IMR-90 (cell line): ENCODE measurements at regions not wholly inside any gene's neighbourhood (a gene's known extent, or its start where the extent isn't known, plus 50 kb on each side); places are given as distances from the start of the nearest gene placed in this dataset.

Experiments
- ATAC-seq: fragments of 200-7000 bp; cut with Tn5 transposase; 2 replicates; pipeline ENCODE4 v1.9.1; 2020; ENCODE audit warnings: low read depth, mild to moderate bottlenecking, moderate library complexity
- BruUV-seq: library from RNA; stranded (reverse); fragments of 400-500 nt; replicated peaks from 2 replicates; lab custom pipeline; 2021; lab: Mats Ljungman, UMichigan
- CTCF ChIA-PET: fragments of 300-600 bp; formaldehyde crosslinking; extraction: SDS; loops from one replicate; lab custom pipeline; 2021; ENCODE audit warnings: antibody characterized with exemption; lab: Yijun Ruan, JAX
- POLR2A ChIA-PET: fragments of 300-600 bp; sonication (Branson Sonifier 250); formaldehyde crosslinking; loops from one replicate; lab custom pipeline; 2022; ENCODE audit warnings: antibody characterized with exemption; ENCODE audit not compliant: unreplicated experiment; lab: Charles Lee
- DNase-seq: peaks from one replicate; pipeline ENCODE4 v3.0.0; 2013
- H2AFZ ChIP-seq: replicated peaks from 2 replicates; pipeline ENCODE3; 2013; ENCODE audit warnings: low read length, mild to moderate bottlenecking; ENCODE audit not compliant: poor library complexity
- H2AK5ac ChIP-seq: 2 replicates; pipeline ENCODE4 v1.6.1; 2013; ENCODE audit warnings: low read depth, low read length, inconsistent platforms
- H2AK9ac ChIP-seq: replicated peaks from 2 replicates; pipeline ENCODE3; 2013; ENCODE audit warnings: mild to moderate bottlenecking, low read depth, low read length, moderate library complexity; ENCODE audit not compliant: poor library complexity
- H2BK120ac ChIP-seq: 2 replicates; pipeline ENCODE4 v1.6.1; 2013; ENCODE audit warnings: low read depth, low read length, inconsistent platforms
- H2BK15ac ChIP-seq: 3 replicates; pipeline ENCODE4 v1.6.1; 2013; ENCODE audit warnings: low read depth, low read length, inconsistent platforms
- H2BK20ac ChIP-seq: 2 replicates; pipeline ENCODE4 v1.6.1; 2013; ENCODE audit warnings: low read depth, mild to moderate bottlenecking, inconsistent platforms, low read length, moderate library complexity
- H2BK5ac ChIP-seq: 2 replicates; pipeline ENCODE4 v1.6.1; 2013; ENCODE audit warnings: mild to moderate bottlenecking, low read depth, low read length, inconsistent platforms; ENCODE audit not compliant: poor library complexity, severe bottlenecking
- H3K14ac ChIP-seq: replicated peaks from 2 replicates; pipeline ENCODE4 v1.6.1; 2013; ENCODE audit warnings: low read depth, low read length, inconsistent platforms
- H3K18ac ChIP-seq: 2 replicates; pipeline ENCODE4 v1.6.1; 2013; ENCODE audit warnings: low read depth, low read length, control low read depth
- H3K23ac ChIP-seq: 2 replicates; pipeline ENCODE4 v1.6.1; 2013; ENCODE audit warnings: low read depth, low read length, inconsistent platforms
- H3K27ac ChIP-seq: 2 replicates; pipeline ENCODE4 v1.5.1; 2013; ENCODE audit warnings: mild to moderate bottlenecking, control low read depth, low read length; ENCODE audit not compliant: insufficient read depth
- H3K27me3 ChIP-seq: 2 replicates; pipeline ENCODE4 v1.6.1; 2013; ENCODE audit warnings: low read length; ENCODE audit not compliant: control insufficient read depth, insufficient read depth
- H3K36me3 ChIP-seq: 2 replicates; pipeline ENCODE4 v1.6.1; 2013; ENCODE audit warnings: low read length, mixed read lengths; ENCODE audit not compliant: control insufficient read depth, insufficient read depth
- H3K4ac ChIP-seq: 2 replicates; pipeline ENCODE4 v1.6.1; 2013; ENCODE audit warnings: low read depth, low read length, inconsistent platforms
- H3K4me1 ChIP-seq: 2 replicates; pipeline ENCODE4 v1.6.1; 2013; ENCODE audit warnings: low read length, mixed read lengths; ENCODE audit not compliant: control insufficient read depth, insufficient read depth
- H3K4me2 ChIP-seq: 2 replicates; pipeline ENCODE4 v1.6.1; 2013; ENCODE audit warnings: low read depth, mild to moderate bottlenecking, control low read depth, low read length, moderate library complexity
- H3K4me3 ChIP-seq: 2 replicates; pipeline ENCODE4 v1.5.1; 2013; ENCODE audit warnings: low read depth, mild to moderate bottlenecking, control low read depth, low read length, moderate library complexity; ENCODE audit not compliant: insufficient read depth
- H3K56ac ChIP-seq: 2 replicates; pipeline ENCODE4 v1.6.1; 2013; ENCODE audit warnings: low read length, inconsistent platforms; ENCODE audit not compliant: insufficient read depth; ENCODE audit errors: extremely low read depth
- H3K79me1 ChIP-seq, 2 experiments: 2 replicates each; pipeline ENCODE4 v1.6.1; 2013; ENCODE audit warnings: low read length in 2 of 2, inconsistent platforms in 1 of 2, low read depth in 1 of 2
- H3K9ac ChIP-seq: 2 replicates; pipeline ENCODE4 v1.6.1; 2013; ENCODE audit warnings: low read depth, low read length, control low read depth
- H3K9me1 ChIP-seq: 2 replicates; pipeline ENCODE4 v1.6.1; 2013; ENCODE audit warnings: low read length, inconsistent platforms; ENCODE audit not compliant: insufficient read depth
- H3K9me3 ChIP-seq: 2 replicates; pipeline ENCODE4 v1.6.1; 2013; ENCODE audit warnings: low read length; ENCODE audit not compliant: control insufficient read depth, insufficient read depth
- H4K20me1 ChIP-seq: 2 replicates; pipeline ENCODE4 v1.6.1; 2013; ENCODE audit warnings: low read length, inconsistent platforms; ENCODE audit not compliant: insufficient read depth
- H4K5ac ChIP-seq: 2 replicates; pipeline ENCODE4 v1.6.1; 2013; ENCODE audit warnings: mild to moderate bottlenecking, low read depth, low read length, control low read depth
- H4K8ac ChIP-seq, 2 experiments: 2 replicates each; pipeline ENCODE4 v1.6.1; 2013; ENCODE audit warnings: low read depth in 2 of 2, low read length in 2 of 2, control low read depth in 1 of 2, inconsistent platforms in 1 of 2
- H4K91ac ChIP-seq: 2 replicates; pipeline ENCODE4 v1.6.1; 2013; ENCODE audit warnings: low read depth, low read length, inconsistent platforms; ENCODE audit not compliant: insufficient read depth
- BHLHE40 ChIP-seq: fragments of 150-350 bp; IDR thresholded peaks from 2 replicates; pipeline ENCODE4 v1.6.1; 2016; ENCODE audit warnings: mild to moderate bottlenecking, low read depth, low read length
- CHD1 ChIP-seq: IDR thresholded peaks from 2 replicates; pipeline ENCODE4 v1.6.1; 2012; ENCODE audit warnings: low read depth, low read length, improper control_type of control experiment
- ELK1 ChIP-seq: fragments of 150-350 bp; IDR thresholded peaks from 2 replicates; pipeline ENCODE4 v1.6.1; 2016; ENCODE audit warnings: low read depth, mild to moderate bottlenecking, low read length, moderate library complexity, borderline replicate concordance
- MAFK ChIP-seq: IDR thresholded peaks from 2 replicates; pipeline ENCODE4 v1.6.1; 2012; ENCODE audit warnings: low read depth, low read length, improper control_type of control experiment
- MAZ ChIP-seq: IDR thresholded peaks from 2 replicates; pipeline ENCODE4 v1.6.1; 2012; ENCODE audit warnings: low read depth, mild to moderate bottlenecking, low read length, improper control_type of control experiment, moderate library complexity, borderline replicate concordance
- MXI1 ChIP-seq: IDR thresholded peaks from 2 replicates; pipeline ENCODE4 v1.6.1; 2012; ENCODE audit warnings: low read depth, mild to moderate bottlenecking, low read length, moderate library complexity, borderline replicate concordance
- NFE2L2 ChIP-seq: fragments of 150-350 bp; IDR thresholded peaks from 2 replicates; pipeline ENCODE4 v1.6.1; 2016; ENCODE audit warnings: low read depth, mild to moderate bottlenecking, low read length
- POLR2A ChIP-seq: IDR thresholded peaks from 2 replicates; pipeline ENCODE4 v1.6.1; 2012; ENCODE audit warnings: mild to moderate bottlenecking, low read depth, low read length
- RAD21 ChIP-seq: IDR thresholded peaks from 2 replicates; pipeline ENCODE4 v1.6.1; 2012; ENCODE audit warnings: low read length, improper control_type of control experiment
- RCOR1 ChIP-seq: IDR thresholded peaks from 2 replicates; pipeline ENCODE4 v1.6.1; 2012; ENCODE audit warnings: mild to moderate bottlenecking, low read length, improper control_type of control experiment; ENCODE audit not compliant: insufficient replicate concordance
- SMC3 ChIP-seq: fragments of 150-350 bp; IDR thresholded peaks from 2 replicates; pipeline ENCODE4 v1.6.1; 2016; ENCODE audit warnings: low read depth, mild to moderate bottlenecking, antibody characterized with exemption, low read length, moderate library complexity
- USF2 ChIP-seq: fragments of 150-350 bp; IDR thresholded peaks from 2 replicates; pipeline ENCODE4 v1.6.1; 2017; ENCODE audit warnings: mild to moderate bottlenecking, antibody characterized with exemption, low read length, low read depth
- WGBS, 2 experiments: methylation state at CpG; one replicate each; pipeline versions ENCODE4 v1.1.5 to v1.1.7; 2013; ENCODE audit warnings: missing lambda C conversion rate in 2 of 2; ENCODE audit not compliant: insufficient read length in 1 of 2; ENCODE audit errors: extremely low coverage in 2 of 2; 5-methylcytosine and 5-hydroxymethylcytosine counted together
- dilution Hi-C: fragments of 300-500 bp; cut with HindIII; formaldehyde crosslinking; loops from one replicate; pipeline ENCODE4 v1.14.3; 2018; ENCODE audit warnings: low sequenced_read_pairs; ENCODE audit not compliant: unreplicated experiment
- in situ Hi-C: fragments of 300-500 bp; cut with MboI; formaldehyde crosslinking; loops from 3 replicates; pipeline ENCODE4 v1.14.3; 2019; ENCODE audit warnings: low sequenced_read_pairs, inconsistent platforms, mixed read lengths
- intact Hi-C: fragments of 100-400 bp; cut with micrococcal nuclease; formaldehyde crosslinking; loops from 2 replicates; pipeline ENCODE4 v1.10.0; 2022

- TF ChIP-seq CHD1, result no peak
These were observed 64.0 kb upstream of the ZNF281 start (continued) for GRCh38 chr1:200473698-200474371.

- Histone ChIP-seq H3K79me1 (no peaks in the 10 kb centered on the region), H2AFZ (no peak overlapping the region), H2AK5ac (no peak overlapping the region), H3K18ac (no peak overlapping the region), H3K4me2 (no peak overlapping the region), H4K91ac (no peak overlapping the region), H3K56ac (no peak overlapping the region), H3K9ac (no peak overlapping the region), H3K14ac (no peak overlapping the region), H2BK120ac (no peak overlapping the region), H3K36me3 (no peaks in the 10 kb centered on the region), H3K27me3 (no peaks in the 10 kb centered on the region), H4K5ac (no peak overlapping the region), H2BK20ac (no peak overlapping the region), H3K4me1 (0 out of 2 replicates have a peak, but pooled peaks cover 4% of the 10 kb centered on the region), H3K27ac (no peak overlapping the region), H2BK5ac (no peak overlapping the region), H2AK9ac (no peak overlapping the region), H3K4ac (no peak overlapping the region), H3K9me1 (no peaks in the 10 kb centered on the region), H4K20me1 (no peaks in the 10 kb centered on the region), H4K8ac (no peak overlapping the region), H3K9me3 (no peaks in the 10 kb centered on the region), H3K4me3 (no peak overlapping the region), H2BK15ac (no peak overlapping the region), H3K23ac (no peak overlapping the region)
- intact Hi-C loops, result no loop called here
- in situ Hi-C loops, result no loop called here
- no TSS peak for BruUV-seq
- CTCF ChIA-PET, result no interaction called here
- TF ChIP-seq POLR2A, result no peak
- no peak for TF ChIP-seq MAZ
- no peak for TF ChIP-seq NFE2L2
- no peak for TF ChIP-seq CHD1
- no peak for TF ChIP-seq RCOR1
- no peak for TF ChIP-seq MAFK
- TF ChIP-seq BHLHE40, result no peak
- no peak for TF ChIP-seq RAD21
- no peak for TF ChIP-seq SMC3
- no peak for TF ChIP-seq MXI1
- TF ChIP-seq ELK1, result no peak
- no peak for TF ChIP-seq USF2
- 83% methylated on average over 1 of the region's 2 CpGs; no CpG with 5 or more reads in 1 of the 2 experiments for WGBS, 2 experiments
- POLR2A ChIA-PET, result no interaction called here
- dilution Hi-C loops, result no loop called here
- no peak for DNase-seq
- no peak for ATAC-seq
These were observed 61.9 kb upstream of the ZNF281 start for GRCh38 chr1:200471739-200472138.
